Muscle of back (tissue), 3 donors: ENCODE measurements at regions not wholly inside any gene's neighbourhood (a gene's known extent, or its start where the extent isn't known, plus 50 kb on each side); places are given as distances from the start of the nearest gene placed in this dataset.
A peak's percentile ranks its signal among the peaks of the same experiment; 100 is the strongest.

ENCODE experiments used
- DNase-seq, 3 donors: peaks; one replicate each; pipeline versions ENCODE4 v3.0.0 to v3.0.0-alpha.2; 2013

DNA sequence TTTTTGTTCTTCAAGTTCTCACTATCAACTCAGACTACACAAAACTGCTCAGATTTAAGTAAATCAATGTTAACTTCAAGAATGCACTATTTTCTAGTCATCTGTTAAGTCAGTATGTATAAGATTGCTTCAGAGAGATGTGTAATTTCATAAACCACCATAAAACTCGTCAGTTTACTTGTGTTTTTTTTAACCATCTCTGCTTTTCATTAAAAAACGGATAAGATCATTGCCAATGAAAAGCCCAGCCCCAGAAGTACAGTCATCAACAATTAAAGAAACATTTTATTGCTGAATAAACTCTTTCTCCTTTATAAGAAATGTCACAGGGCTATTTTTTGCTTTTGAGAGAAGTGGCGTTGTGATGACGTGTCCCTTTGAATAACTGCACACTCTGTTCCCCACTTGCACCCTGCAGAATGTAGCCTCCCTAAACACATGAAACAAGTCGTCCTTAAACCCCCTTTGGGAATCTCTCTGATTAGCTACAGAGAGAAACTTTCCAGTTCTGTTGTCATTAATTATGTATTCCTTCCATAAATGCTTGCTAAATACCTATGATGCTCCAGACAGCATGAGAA, 202.7 kb upstream of the FOXD3 start:
- no peak for DNase-seq

DNA sequence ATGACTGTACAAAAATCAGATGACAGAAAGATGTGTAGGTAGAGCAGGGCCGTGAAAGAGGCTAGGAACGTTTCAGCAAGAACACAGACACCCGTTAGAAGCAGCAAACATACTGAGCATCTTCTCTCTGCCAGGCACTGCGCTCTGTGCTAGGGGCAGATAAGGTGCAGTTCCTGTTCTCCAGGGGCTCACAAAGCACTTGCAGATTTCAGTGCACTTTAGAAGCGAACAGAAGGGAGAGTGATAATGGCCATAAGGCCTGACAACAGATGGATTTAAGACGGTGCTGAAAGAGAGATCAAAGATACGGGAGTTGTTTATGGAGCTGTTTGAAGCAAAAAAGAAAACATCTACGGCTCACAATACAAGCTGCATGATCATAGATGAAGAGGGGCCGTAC, 200.3 kb upstream of the FOXD3 start:
- no peak for DNase-seq

DNA sequence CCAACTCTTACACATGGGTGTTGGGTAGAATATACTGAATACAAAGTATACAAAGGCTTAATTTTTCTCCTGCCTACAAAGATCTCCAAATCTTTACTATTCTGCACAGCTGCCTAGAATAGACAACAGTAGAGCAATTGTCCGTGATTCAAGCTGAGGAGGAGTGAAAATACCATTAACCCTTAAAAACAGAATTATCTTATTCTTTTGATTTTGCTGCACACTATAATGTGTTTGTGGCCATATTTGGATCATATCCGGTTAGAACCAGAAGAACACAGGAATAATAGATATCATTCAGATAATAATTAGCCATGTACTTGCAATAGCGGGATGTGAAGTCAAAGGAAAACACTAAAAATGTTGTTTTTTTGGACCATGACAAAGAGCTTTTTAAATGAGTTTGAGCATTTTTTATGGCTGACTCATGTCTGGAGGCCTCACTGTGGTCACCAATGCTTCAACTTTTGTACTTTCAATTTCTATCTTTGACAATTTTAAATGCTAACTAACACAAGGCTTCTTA, 197.6 kb upstream of the FOXD3 start:
- peak in 2 of 3 donors; percentile 19 to 61 for DNase-seq

DNA sequence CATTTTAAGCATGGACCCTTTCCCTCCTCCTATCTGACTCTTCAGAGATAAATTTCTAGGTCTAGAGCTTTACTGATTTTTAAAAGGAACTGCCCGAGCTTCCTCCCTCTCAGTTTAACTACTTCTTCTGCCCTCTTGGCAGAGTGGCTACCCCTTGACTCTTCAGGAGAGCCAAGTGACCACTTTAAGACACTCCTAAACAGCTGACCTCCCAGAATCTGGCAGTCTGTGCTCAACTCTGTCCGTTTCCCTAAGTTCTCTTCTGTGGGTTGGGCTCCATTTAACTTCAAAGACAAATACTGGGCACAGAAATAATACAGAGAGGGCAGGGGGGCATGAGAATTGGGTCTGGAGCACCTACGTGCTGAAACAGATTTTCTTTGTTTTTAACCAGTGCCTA, 196.3 kb upstream of the FOXD3 start:
- no peak for DNase-seq

DNA sequence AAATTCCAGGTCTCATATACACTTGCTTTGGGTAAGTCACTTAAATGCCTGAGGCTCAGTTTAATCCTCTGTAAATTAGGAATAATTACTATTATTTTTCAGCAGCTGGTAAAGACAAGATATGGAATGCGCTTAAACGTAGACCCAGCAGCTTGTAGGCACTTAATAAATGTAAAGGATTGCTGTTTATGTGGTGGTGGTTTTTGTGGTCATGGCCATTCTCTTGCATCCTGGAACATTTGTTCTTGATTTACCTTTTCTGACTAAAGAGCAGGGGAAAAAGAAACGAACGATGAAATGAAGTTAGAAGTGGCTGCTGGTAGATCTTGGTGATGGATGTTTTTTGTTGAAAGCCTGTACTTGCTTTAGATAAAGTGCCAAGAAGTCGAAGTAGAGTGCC, 195.0 kb upstream of the FOXD3 start:
- peak in 1 of 3 donors; percentile 47 for DNase-seq

DNA sequence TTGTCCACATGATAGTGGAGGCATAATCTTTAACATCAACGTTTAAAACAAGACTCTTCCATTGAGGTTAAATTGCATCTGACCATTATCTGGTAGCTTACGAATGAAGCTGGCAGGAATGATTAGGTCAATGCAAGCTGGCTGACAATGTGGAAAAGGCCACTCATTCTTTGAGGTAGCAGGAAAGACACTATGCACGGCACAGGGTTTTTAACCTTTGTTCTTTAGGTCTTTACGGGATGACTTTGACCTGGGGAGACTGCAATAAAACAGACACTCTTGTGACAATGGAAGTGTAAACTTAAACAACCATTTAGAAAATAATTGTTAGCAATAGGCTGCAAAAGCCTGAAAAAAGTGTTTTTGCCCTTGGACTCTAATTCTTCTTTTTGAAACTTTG, 193.8 kb upstream of the FOXD3 start:
- no peak for DNase-seq

DNA sequence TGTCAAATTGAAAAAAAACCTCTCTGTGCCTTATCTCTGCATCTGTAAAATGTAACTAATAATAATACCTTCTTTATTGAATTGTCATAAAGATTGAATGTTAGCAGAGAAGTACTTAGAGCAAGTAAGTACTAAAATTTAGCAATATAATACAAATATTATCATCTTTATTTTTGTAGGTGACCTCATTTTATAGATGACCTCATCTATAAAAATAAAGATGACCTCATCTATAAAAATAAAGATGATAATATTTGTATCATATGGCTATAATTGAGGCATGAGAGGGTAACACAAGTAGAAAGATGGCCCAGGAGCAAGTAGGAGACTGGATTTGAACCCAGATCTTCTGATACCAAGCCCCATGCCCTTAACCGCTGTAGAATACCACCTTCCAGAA, 193.2 kb upstream of the FOXD3 start:
- no peak for DNase-seq

DNA sequence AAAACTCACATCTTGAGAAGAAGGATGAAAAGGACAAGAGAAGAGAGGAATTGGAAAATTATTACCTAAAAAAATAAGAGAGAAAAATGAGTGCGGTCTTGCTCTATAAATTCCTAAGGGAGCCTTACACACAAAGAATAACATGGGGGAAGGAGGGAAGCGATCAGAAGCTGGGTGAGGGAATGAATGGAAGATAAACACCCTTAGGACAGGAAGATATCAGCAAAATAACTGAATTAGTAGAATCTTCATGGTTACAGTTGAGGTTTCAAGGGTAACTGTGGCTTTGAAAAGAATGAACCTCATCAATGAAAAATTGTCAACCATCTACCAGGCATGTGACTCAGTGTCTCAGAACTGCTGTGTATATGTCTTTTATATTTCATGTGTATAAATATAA, 192.5 kb upstream of the FOXD3 start:
- no peak for DNase-seq

DNA sequence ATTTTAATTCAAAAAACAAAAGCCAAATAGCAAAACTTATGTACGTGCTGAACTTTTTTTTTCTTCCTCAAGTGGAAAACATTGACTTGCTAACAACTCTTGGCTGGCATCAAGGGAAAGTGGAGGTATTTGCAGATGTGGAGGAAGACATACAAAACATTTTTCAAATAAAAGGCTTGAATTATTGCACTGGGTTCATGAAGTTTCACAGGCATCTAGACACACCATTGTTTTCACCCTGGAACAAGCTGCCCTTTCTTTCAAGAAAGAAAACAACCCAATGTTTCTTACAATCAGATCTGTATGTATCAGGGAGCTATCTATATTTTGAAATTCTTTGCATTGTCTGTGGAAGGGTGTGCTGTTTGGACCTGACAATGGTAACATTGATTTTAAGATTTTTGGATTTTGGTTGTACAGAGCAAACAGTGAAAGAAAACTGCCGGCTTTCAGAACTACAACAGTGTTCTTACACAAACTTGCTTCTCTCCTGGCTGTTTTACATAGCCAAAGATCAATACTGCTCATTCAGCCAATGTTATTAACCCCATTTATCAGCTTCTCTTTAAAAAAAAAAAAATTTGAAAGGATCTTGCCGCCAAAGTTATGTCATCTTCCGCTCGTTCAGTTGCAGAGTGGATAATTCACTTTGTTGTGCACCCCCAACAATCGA, 187.7 kb upstream of the FOXD3 start:
- no peak for DNase-seq

DNA sequence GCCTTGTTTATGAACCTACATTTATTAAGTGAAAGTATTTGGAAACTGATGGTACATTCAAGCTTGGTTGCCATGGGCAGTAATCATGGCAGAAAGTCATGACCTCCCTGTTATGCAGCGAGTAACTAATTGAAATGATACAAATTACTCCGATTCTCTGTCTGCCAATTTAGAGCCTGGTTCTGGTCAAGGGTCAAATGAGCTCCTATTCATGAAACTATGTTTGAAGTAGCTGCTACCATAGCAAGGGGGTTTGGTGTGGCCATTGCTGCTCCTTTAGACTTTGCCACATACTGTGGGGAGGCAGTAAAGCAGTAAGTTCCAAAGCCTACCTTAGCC, 187.2 kb upstream of the FOXD3 start:
- no peak for DNase-seq

DNA sequence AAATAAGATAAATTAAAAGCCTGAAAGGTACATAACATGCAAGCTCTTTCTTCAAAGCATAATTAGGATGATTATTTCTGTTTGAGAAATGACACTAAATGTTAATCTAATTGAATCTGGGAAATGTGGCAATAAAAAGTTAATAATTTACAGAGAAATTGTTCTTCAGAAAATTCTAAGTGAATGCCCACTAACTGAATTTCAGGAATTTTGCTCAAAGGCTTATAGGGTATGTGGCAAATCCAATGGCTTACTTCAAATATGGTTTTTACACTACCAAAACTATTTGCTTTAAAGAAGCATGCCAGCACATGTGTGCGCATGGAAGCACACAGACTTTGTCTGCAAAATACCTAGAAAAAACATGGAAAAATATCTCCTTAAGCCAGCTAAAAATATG, 186.6 kb upstream of the FOXD3 start:
- DNase-seq, result no peak

DNA sequence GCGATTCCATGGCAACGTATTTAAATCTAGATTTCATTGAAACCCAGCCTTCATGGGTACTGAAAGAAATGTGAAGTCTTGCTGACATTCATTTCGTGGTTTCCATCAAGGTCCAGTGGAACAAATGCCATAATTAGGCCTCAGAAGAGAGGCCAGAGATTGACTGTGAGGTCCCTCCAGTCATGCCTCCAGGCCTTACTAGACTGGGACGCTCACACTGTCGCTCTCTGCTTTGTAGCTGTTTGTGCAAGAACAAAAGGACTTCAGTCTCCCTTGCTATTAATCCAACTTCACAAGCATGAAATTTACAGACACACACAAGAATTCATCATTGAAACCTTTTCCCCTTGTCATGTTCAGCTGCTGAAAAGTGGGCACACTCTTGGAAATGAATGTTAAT, 180.4 kb upstream of the FOXD3 start:
- DNase-seq, result no peak

DNA sequence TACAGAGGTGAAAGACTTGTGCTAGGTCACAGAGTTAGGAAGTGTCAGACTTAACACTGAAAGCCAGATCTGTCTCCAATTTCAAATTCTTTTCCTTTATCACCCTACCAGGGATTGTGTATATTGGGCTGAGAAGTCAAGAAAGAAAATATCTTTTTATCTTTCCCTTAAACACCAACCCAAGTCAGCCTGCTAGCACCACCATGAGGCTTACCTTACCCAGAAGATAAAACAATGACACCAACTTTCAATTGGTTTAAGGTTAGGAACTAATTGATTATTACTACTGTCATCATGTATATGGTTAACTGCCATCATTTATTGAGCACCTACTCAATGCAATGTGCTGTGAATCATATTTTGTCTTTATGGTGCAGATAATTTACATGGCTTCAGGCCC, 178.9 kb upstream of the FOXD3 start:
- no peak for DNase-seq

DNA sequence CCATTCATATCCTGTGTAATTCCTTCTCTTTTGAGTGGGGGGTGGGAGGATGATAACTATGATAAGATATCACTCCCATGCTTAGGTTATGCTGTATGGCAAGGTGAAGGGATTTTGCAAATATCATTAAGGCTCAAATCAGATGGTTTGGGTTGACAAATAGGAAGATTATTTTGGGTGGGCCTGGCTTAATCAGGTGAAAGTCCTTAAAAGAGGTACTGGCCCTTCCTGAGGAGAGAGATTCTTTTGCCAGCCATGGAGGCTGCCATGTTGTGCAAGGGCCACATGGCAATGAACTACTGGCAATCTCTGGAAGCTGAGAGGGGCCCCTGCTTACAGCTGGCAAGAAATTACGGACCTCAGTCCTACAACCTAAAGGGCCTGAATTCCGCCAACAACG, 174.6 kb upstream of the FOXD3 start:
- DNase-seq, result no peak

DNA sequence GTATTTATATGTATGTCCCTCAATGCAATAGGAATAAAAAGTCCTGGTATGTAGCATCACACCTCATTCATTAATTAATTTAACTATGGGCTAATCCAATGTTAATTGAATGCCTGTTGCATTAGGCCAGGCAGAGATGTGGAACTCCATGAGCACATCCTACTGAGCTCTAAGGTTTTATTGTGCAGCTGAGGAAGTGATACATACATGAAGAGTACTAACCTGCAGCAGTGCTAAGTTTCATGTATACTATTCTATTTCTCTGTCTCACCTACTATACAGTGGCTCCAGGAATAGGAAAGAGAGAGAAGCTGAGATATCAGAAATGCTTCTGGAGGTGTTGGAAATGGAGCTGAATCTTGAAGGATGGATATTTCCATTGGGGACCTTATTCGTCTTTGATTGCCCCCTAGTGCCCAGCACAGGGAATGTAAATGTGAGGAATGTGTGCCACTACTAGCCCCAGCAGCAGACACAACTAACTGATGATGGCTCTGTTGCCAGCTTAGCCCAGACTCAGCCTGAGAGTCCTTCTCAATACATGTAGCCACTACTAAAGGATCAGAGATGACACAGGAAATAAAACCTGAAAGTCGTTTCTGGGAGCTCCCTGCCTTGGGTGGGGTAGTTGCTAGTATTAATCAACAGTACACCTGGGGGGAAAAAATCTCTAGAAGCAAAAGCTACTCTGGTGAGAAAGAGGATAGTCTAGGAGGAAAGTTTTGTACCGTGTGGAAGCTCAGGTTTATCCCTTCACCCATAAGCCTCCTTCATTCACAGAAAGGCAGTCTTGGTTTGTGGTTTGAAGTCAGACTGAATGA, 173.3 kb upstream of the FOXD3 start:
- DNase-seq, result peak in 1 of 3 donors; percentile 4

DNA sequence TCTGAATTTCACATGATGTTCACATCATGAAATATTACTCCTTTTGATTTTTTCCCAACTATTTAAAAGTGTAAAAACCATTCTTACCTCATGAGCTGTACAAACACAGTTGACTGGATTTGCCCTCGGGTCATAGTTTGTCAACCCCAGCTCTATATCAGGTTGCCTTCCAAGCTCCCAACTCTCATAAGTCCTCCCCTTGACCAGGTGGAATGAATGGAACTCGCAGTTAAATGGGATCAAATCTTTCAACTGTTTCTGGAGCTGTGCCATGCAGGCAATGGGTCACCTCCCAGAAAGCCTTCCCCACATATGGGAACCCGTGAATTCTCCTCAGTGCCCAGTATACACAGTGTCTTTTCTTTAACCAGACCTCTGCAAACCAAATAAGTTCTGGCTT, 169.8 kb upstream of the FOXD3 start:
- no peak for DNase-seq

DNA sequence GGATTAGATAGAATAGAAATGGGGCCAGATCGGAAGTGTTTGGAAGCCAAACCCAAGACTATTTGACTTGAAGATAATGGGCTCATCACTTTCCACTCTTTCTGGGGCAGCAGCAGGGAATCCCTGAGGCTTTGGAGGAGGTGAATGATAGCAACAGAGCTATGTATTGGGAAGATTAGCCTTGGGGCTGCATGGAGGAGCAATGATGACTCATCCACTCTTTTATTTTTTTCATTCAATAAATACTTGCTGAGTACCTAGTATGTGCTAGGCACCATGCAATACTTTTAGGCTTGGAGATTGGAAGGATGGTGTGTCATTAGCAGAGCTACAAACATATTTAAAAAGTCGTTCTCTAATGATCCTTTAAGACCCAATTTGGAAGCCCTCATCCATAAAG, 166.9 kb upstream of the FOXD3 start:
- no peak for DNase-seq

DNA sequence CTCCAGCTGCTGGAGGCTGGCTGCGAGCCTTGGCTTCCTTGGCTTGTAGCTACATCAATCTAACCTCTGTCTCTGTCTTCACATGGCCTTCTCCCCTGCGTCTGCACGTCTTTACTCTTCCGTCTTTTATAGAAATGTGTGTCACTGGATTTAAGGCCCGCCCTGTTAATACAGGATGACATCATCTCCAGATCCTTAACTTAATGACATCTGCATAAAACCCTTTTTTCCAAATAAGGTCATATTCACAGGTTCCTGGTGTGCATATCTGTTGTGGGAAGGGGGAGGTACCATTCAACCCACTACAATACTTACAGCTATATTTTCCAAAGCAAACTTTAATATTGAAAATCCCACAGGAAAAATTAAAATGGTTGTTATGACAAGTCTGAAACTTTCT, 165.3 kb upstream of the FOXD3 start:
- no peak for DNase-seq

DNA sequence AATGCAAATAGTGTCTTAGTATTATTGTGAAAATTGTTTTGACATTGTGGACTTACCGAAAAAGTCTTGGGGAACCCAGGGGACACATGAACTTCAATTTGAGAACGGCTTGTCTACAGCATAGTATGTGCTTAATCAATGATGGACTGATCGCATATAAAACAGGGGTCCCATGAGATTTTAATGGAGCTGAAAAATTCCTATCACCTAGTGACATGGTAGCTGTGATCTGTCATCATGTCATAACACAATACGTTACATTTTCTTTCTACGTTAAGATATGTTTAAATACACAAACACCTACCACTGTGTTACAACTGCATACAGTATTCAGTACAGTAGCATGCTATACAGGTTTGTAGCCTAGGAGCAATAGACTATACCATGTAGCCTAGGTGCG, 153.3 kb upstream of the FOXD3 start:
- no peak for DNase-seq

DNA sequence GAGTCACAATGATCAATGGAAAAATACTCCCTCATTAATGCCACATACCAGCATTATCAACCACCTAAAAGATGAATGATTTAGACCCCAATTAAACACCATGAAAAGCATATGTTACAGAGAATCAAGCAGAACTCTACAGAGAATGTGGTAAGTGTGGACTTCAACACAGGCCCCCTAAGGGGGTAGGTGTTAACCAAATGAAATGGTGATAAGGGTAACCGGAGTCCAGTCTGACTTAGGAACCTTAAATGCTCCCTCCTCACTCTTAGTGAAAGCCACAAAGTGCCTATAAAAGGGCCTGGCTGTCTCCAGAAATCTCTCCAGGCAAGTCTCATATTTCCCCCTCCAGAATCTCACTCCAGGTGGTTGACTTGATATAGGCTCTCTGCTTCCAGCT, 149.2 kb upstream of the FOXD3 start:
- DNase-seq, result no peak

DNA sequence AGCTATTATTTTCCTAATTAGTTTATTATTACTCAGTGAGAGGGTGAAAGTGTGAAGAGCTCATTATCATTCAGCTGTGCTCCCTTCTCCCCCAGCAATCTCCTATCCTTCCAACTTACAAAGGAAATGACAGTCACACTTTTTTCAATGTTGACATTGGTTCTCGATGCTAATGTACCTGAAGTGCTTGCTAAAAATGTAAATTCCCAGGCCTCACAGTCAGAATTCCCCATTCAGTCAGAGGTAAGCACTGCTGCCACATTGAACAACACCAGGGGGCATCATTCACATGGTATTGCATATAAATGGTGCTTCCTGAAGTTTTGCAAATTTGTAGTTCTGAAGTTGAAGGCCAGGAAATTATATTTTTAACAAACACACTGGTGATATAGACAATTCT, 132.7 kb upstream of the FOXD3 start:
- no peak for DNase-seq

DNA sequence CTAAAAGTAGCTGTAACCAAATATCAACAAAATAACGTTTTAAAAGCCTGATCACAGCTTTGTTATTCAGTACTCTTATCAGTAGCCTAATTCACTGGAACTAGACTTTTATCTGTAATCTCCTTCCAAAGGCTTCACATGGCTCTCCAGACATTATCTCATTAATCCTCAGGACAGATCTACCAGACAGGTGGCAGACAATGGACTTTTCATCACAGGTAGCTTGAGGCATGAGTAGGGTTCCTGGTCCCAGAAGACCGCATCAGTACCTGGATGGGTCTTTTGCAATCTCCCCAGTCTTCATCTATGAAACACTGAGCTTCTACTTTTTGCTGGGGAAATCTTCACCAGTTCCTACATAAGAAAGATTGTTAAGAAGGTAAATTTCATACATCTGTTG, 132.2 kb upstream of the FOXD3 start:
- DNase-seq, result no peak

DNA sequence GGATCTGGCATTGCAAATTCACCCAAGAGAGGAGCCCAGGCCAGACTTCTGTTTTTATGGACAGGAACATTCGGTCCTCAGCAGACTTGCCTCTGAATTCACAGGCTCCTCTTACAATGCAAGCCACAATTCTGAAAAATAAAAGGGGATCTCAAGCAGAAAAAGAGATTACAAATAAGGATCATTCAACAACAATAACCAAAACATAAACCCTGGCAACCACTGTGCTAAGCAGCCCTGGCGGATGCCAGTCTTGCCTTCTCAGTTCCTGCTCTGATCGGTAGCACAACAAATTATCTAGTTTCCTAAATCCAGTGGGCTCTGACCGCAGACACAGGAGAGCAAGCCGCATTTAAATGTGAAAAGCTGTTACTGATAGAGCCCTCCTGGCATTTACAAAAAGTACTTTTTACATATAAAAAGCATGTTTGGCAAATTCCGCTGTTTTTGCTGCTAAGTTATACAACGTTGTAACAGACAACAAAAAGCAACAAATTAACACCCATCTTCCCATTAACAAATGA, 123.4 kb upstream of the FOXD3 start:
- DNase-seq, result no peak
